Lower leg skin (tissue), 4 donors: ENCODE measurements at regions not wholly inside any gene's neighbourhood (a gene's known extent, or its start where the extent isn't known, plus 50 kb on each side); places are given as distances from the start of the nearest gene placed in this dataset.
"Not testable (repeated sequence)": the region's sequence is repeated elsewhere in the genome, so short reads cannot be mapped to it uniquely, and the experiment has no call there.

Experiments
- DNase-seq, 2 donors: peaks; one replicate each; pipeline ENCODE4 v3.0.0-alpha.2; 2019; ENCODE audit warnings: low spot score in 2 of 2
- H3K4me3 ChIP-seq: fragments of 200-600 bp; sonication (generic); 2 replicates; pipeline ENCODE4 v1.5.1; 2017; ENCODE audit warnings: mild to moderate bottlenecking, low read depth; ENCODE audit not compliant: poor library complexity, severe bottlenecking
- POLR2A ChIP-seq, 2 donors: fragments of 450-650 bp; IDR thresholded peaks; one replicate each; pipeline ENCODE4 v1.6.1; 2016 to 2017; ENCODE audit warnings: antibody characterized with exemption in 2 of 2, mild to moderate bottlenecking in 1 of 2, moderate library complexity in 1 of 2
- WGBS, 2 donors: methylation state at CpG; one replicate each; pipeline ENCODE4 v1.1.5; 2018; 5-methylcytosine and 5-hydroxymethylcytosine counted together
- intact Hi-C: fragments of 100-400 bp; cut with DNase I; formaldehyde crosslinking; loops from one replicate; pipeline ENCODE4 v1.15.0; 2023; ENCODE audit warnings: low total_unique reads
- TF ChIP-seq, protein P1 (sequence below), 3 donors: fragments of 450-650 bp; IDR thresholded peaks; one replicate each; pipeline ENCODE4 v1.5.1; 2016; ENCODE audit warnings: antibody characterized with exemption in 3 of 3, mild to moderate bottlenecking in 3 of 3, moderate library complexity in 2 of 3

DNA sequence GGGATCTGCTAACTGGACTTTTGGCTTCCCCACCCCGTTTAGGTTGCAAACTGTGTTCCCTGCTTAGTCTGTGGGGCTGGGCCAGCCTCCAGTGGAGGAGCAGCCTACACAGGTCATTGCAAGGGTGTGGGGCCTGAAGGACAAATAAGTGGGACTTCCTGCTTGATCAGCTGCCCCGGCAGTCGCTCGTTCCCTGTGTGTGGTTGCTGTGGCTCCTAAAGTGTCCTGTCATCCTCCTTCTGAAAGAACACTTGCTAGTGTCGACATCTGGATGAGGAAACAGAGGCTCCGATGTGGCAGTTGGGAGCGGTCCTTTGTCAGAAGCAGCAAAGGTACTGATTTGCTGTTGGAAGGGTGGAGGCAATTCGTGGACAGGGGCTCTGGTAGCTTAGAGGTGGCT lies 88.9 kb upstream of the TBCA start:
- intact Hi-C loops: no loop called here

DNA sequence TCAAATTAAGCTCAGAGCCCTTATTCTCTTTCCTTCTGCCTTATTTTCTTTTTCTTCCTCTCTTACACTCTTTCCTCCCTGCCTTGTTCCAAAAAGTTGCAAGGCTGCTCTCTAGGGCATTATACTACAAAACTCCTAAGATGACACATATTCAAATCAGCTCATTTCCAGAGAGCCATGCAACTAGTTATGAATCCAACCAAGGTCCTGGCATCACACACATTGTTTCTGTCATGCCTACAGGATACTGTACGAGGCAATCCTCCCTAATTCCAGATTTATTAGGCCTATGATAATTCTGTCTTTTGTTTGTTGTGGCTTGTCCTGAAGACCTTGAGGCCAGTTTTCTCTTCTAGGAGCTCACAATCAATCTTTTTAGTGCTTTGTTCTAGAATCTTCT lies 87.0 kb upstream of the TBCA start:
- WGBS, 2 donors: 18 to 29% methylated on average over 1 of the region's 1 CpG
- DNase-seq: no peak
- no peak overlapping the region for H3K4me3 ChIP-seq
- intact Hi-C loops: no loop called here
- TF ChIP-seq POLR2A (IDR thresholded peaks at IDR 0.05): no peak
- TF ChIP-seq, protein P1, sequence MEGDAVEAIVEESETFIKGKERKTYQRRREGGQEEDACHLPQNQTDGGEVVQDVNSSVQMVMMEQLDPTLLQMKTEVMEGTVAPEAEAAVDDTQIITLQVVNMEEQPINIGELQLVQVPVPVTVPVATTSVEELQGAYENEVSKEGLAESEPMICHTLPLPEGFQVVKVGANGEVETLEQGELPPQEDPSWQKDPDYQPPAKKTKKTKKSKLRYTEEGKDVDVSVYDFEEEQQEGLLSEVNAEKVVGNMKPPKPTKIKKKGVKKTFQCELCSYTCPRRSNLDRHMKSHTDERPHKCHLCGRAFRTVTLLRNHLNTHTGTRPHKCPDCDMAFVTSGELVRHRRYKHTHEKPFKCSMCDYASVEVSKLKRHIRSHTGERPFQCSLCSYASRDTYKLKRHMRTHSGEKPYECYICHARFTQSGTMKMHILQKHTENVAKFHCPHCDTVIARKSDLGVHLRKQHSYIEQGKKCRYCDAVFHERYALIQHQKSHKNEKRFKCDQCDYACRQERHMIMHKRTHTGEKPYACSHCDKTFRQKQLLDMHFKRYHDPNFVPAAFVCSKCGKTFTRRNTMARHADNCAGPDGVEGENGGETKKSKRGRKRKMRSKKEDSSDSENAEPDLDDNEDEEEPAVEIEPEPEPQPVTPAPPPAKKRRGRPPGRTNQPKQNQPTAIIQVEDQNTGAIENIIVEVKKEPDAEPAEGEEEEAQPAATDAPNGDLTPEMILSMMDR (IDR thresholded peaks at IDR 0.05): no peak

More for the DNA sequence above, 88.9 kb upstream of the TBCA start:
- TF ChIP-seq, protein P1 (IDR thresholded peaks at IDR 0.05): no peak
- TF ChIP-seq POLR2A (IDR thresholded peaks at IDR 0.05): no peak
- no peak for DNase-seq
- 66 to 76% methylated on average over 8 of the region's 8 CpGs for WGBS, 2 donors
- no peak overlapping the region for H3K4me3 ChIP-seq

DNA sequence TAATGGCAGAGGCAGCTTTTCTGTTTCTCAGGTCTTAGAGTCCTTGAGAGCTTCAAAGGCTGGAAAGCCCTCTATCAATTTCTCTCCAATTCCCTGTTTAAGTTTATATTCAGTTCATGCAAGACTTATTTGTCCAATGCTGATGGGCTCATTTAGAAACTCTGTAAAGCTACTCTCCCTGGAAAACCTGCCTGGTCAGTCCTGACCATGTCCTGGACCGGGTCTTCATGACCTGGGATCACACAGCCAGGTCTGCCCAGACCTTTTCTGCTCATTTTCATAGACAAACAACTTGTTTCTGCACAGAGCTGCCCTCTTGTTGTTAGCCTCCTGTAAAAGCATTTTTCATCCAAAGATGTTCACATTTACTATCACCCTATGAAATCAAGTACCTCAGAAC lies 85.4 kb upstream of the TBCA start:
- intact Hi-C loops: no loop called here
- DNase-seq: no peak
- WGBS, 2 donors: 95 to 100% methylated on average over 1 of the region's 1 CpG
- H3K4me3 ChIP-seq: no peak overlapping the region
- no peak for TF ChIP-seq POLR2A (IDR thresholded peaks at IDR 0.05)
- TF ChIP-seq, protein P1 (IDR thresholded peaks at IDR 0.05): no peak

DNA sequence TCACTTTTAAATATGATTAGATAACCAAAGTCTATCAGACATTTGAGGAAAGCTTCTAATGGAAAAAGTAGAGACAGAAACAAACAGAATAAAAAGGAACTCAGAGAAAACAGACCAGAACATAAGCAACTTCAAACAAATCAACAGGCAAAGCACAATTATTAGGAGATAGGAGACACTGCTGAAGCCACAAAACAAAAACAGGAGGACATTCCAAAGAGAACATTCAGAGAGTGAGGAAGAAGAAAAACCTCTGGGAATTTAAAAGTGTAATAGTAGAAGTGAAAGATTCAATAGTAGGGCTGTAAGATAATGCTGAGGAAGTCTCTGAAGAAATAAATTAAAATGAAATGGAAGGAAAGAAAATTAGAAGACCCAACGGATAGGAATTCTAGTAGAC lies 83.2 kb upstream of the TBCA start:
- no peak for DNase-seq
- H3K4me3 ChIP-seq: no peak overlapping the region
- WGBS, 2 donors: 75 to 95% methylated on average over 1 of the region's 1 CpG
- TF ChIP-seq POLR2A (IDR thresholded peaks at IDR 0.05): no peak
- TF ChIP-seq, protein P1 (IDR thresholded peaks at IDR 0.05): no peak
- intact Hi-C loops: no loop called here

DNA sequence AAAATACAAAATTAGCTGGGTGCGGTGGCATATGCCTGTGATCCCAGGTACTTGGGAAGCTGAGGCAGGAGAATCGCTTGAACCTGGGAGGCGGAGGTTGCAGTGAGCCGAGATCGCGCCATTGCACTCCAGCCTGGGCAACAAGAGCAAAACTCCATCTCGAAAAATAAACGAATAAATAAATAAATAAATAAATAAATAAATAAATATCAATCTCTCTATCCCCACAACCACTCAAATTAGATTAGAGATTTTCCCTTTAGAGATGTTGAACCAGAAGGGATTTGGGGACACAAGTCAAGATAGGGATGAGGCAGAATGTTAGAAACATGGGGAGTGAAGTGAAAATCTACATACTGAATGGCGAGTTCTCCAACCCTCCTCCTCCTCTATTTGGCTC lies 82.5 kb upstream of the TBCA start:
- DNase-seq, intact Hi-C loops, H3K4me3 ChIP-seq: not testable (repeated sequence)
- WGBS, 2 donors: 89 to 96% methylated on average over 9 of the region's 9 CpGs

DNA sequence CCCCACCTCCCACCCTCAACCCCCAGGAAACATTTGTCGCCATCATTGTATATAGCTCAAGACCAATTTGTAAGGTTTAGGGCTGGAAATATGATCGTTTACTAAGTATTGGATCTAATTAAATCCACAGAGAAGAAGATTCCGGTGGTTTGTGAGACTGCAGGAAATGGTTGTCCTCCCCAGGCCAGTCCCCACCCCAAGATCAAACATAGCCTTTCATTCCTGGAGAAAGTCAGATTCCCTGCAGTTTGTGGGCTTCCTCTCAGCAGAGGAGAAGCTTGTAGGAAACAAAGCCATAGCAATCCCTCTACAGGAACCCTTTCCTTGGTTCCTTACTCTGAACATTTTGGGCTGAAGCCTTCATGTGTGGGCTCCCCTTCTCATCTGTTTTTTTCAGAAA lies 79.2 kb upstream of the TBCA start:
- no peak overlapping the region for H3K4me3 ChIP-seq
- TF ChIP-seq, protein P1 (IDR thresholded peaks at IDR 0.05): no peak
- no peak for TF ChIP-seq POLR2A (IDR thresholded peaks at IDR 0.05)
- 67 to 79% methylated on average over 3 of the region's 3 CpGs for WGBS, 2 donors
- no peak for DNase-seq
- intact Hi-C loops: no loop called here
